GM18508 (cell line): ENCODE measurements at regions not wholly inside any gene's neighbourhood (a gene's known extent, or its start where the extent isn't known, plus 50 kb on each side); places are given as distances from the start of the nearest gene placed in this dataset.

ENCODE experiments used
- ATAC-seq: cut with Tn5 transposase; IDR thresholded peaks from one replicate; pipeline ENCODE4 v1.9.1; 2021; ENCODE audit warnings: moderate number of reproducible peaks; ENCODE audit not compliant: insufficient read depth, unreplicated experiment

GRCh38 chr18:39033312-39033711 lies 1467.7 kb upstream of the CELF4 start:
- ATAC-seq, result no peak

- ATAC-seq, result no peak
Measured at GRCh38 chr18:39031647-39032046, 1466.0 kb upstream of the CELF4 start.

DNA sequence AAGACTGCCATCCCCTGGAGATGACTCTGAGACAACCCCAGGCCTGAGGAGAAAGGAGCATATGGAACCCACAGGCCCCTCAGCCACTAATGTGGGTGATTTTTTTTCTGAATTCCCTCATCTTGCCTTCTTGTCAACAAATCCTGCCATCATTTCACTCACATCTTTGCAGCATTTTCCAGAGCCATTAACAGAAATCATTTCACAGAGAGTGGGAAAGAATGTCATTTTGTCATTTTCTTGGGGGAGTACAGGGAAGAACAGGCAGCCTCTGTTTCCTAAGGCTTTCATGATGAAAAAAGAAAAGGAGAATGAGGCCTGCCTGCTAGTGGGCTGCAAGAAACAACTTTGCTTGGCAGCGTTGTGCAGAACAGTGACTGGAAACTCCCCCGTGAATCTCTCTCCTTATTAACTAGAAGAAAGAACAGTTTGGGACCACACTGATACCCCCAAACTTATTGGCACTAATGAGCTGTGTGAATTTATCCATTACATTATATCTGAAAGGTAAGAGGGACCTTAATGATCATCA lies 1464.6 kb upstream of the CELF4 start:
- ATAC-seq, result no peak

DNA sequence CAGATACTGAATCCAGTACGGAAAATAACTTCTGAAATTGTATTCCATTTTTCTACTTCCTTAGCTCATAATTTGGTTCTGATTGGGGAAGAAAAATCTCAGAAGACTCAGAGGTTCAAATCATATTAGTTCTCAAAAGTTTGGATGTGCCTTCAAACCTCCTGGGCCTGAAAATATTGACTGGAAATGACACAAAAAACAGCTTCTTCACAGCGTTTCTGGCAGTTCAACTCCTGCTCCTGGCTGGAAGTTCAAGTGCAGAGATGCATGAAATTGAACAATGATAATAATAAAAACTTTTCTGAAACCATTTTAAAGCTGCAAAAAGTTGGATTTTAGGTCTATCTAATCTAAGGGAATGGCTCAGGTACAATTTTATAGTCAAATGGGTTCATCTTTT lies 1459.9 kb upstream of the CELF4 start:
- ATAC-seq, result no peak

GRCh38 chr18:39019989-39020388 lies 1454.4 kb upstream of the CELF4 start:
- ATAC-seq, result no peak

DNA sequence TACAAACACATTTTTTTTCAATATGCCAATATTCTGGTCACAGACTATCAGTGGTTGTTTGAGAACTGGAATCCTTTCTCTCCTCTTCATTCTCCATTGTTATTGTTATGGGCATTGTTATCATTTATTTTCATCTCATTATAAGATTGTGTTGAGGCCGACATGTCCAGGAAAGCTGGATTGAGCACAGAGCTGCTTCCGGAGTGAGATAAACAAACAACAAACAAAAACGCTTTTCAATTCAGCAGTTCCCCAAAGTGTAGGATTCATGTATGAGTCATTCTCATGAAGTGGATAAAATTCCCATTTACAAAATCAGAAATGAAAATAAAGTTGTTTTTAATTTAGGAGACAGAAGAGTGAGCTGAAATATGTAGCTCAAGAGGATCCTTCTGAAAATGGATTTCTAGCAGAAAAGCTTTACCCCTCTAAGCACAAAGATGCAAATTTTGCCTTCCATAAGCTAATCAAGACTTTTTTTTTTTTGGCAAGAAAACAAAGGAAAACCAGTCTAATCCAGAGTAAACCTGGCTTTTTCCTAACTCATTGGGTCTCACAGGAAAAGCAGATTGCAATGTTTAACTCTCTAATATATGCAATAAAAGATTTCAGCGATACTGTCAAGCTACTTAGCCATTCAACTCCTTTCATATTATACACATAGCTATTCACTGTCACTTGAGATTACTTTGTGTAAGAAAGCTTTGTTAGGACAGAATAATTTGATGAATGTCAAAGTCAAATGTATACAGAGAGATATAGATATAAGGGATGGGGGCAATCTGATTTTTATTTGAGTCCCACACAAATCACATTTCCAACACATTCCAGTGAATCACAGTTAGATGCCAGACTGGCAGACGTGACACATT lies 1441.7 kb upstream of the CELF4 start:
- ATAC-seq, result no peak

DNA sequence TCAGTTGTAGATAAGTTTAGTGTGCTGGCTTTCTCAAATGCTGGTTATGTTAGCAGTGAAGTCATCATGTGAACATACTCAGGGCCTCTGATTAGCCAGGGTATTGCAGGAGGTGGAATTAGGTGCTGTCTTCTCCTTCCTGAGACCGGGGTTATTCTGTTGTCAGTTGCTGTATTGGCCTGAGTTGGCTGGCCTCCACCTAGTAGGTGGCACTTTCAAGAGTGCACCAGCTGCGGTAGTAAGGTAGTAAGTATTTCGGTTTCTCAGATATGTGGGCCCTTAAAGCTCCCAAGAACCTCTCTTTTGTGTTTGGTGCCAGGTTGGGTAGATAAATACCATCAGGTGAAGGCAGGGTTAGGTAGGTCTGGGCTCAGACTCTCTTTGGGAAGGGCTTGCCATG lies 1430.5 kb upstream of the CELF4 start:
- no peak for ATAC-seq

GRCh38 chr18:38993342-38993741 lies 1427.7 kb upstream of the CELF4 start:
- no peak for ATAC-seq

DNA sequence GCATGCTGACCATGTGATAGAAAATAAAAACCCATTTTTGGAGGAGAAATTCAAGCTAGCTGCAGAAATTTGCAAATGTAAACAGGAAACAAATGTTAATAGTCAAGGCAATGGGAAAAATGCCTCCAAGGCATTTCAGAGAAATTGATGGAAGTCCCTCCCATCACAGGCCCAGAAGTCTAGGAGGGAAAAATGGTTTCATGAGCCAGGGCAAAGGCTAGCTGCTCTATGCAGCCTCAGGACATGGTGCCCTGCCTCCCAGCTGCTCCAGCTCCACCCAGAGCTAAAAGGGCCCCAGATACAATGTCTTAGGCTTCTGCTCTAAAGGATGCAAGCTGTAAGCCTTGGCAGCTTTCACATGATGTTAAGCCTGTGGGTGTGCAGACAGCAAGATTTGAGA lies 1419.4 kb upstream of the CELF4 start:
- ATAC-seq, result no peak

GRCh38 chr18:38982072-38982471 lies 1416.5 kb upstream of the CELF4 start:
- ATAC-seq, result no peak

GRCh38 chr18:38981389-38981788 lies 1415.8 kb upstream of the CELF4 start:
- ATAC-seq, result no peak

DNA sequence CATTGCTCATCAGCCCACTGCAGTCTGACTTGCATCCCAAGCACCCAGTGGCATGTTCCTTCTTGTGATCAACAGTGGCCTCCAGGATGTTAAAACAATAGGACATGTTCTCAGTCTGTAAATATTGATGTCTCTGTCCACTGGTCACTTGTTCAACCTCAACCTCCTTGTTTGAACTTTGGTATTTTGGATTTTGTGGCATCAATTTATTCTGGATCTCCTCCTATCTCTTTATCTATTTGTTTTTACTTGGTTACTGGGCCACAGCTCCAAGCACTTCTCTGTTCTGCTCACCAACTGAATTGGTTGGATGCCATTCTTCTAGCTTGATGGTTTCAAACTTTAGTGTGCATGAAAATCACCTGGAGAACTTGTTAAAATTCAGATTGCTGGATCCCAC lies 1414.8 kb upstream of the CELF4 start:
- no peak for ATAC-seq

- ATAC-seq, result no peak
Measured at GRCh38 chr18:38972571-38972970, 1407.0 kb upstream of the CELF4 start.

DNA sequence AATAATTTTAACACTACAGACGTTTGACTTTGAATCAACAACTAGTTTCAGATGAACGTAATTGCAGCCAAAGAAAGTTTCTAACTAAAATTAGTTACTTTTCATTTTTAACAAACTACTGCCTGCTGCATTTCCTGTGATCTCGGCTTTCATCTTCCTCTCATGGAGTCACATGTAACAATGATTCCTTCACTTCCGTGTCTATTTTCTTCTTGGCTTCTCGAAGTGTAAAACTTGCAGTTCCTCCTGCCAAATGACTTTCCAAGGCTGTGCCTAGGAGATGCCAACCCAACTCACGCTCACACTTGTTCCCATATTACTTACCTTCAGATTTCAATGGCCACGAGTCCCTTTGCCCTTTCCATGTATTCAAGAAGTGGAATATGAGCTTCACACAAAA lies 1406.3 kb upstream of the CELF4 start:
- ATAC-seq, result no peak

GRCh38 chr18:38966841-38967240 lies 1401.2 kb upstream of the CELF4 start:
- no peak for ATAC-seq

GRCh38 chr18:38963943-38964660 lies 1398.5 kb upstream of the CELF4 start:
- no peak for ATAC-seq

- no peak for ATAC-seq
Measured at GRCh38 chr18:38961880-38962279, 1396.3 kb upstream of the CELF4 start.

GRCh38 chr18:38957736-38958135 lies 1392.1 kb upstream of the CELF4 start:
- ATAC-seq, result no peak

GRCh38 chr18:38956068-38956467 lies 1390.5 kb upstream of the CELF4 start:
- ATAC-seq, result no peak

DNA sequence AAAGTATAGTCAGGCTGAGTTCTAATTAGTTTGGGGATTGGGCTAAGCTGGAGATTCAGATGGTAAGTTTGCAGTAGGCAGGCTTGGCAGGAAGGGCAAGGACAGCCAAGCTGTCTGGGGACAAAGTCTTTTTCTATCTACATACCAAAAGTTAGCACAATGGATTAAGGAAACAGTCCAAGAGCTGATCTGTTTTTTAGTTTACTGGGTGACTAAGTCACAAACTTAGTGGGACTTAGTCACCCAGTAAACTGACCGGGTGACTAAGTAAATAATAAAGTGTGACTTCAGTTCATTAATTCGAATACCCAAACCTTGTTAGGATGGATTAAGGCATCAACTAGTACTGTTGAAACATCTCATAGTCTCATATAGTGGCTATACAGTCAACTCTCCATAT lies 1386.0 kb upstream of the CELF4 start:
- no peak for ATAC-seq

DNA sequence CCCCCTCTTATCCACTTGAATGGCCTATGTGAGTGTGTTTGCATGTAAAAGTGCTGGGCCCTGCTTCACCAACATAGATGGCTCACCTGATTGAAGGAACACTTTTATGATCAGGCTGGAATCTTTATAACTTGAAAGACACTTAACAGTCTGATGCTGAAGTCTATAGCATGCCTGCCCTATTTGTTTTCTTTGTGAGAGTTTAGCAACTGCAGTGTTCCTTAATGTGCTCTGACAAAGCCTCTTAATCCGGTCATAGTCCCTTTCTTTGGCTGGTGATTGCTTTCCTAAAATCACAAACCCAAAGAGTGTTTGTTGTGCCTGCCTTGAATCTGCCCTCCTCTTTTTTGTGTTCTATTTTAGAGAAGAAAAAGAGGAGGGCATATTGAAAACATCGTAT lies 1382.8 kb upstream of the CELF4 start:
- ATAC-seq, result no peak
